ENCODE measurements at regions not wholly inside any gene's neighbourhood (a gene's known extent, or its start where the extent isn't known, plus 50 kb on each side); places are given as distances from the start of the nearest gene placed in this dataset.

DNA sequence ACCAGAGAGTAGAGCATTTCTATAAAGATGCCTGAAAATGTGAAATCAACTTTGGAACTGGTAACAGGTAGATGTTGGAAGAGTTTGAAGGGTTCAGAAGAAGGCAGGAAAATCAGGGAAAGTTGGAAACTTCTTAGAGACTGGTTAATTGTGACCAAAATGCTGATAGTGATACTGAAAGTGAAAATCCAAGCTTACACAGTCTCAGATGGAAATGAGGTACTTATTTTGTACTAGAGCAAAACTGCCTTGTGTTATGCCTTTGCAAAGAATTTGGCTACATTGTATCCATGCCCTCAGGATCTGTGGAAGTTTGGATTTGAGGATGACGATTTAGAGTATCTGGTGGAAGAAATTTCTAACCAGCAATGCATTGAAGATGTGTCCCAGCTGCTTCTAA is 430.6 kb upstream of the KCND2 start:
- DNase-seq (no peak), ATAC-seq (no peak)
- intact Hi-C loops (cut with DNase I), result no loop called here
- Histone ChIP-seq H3K4me3 (no peak overlapping the region), H3K9me3 (peaks cover 6% of the 10 kb centered on the region), H3K27me3 (ENCODE audit: insufficient read depth in 3 of 3, low read length in 2 of 3) (no peaks in the 10 kb centered on the region), H3K4me1 (no peaks in the 10 kb centered on the region), H3K27ac (no peak overlapping the region), H3K36me3 (ENCODE audit: insufficient read depth in 1 of 2, low read depth in 1 of 2) (no peaks in the 10 kb centered on the region)
- TF ChIP-seq, protein P1, sequence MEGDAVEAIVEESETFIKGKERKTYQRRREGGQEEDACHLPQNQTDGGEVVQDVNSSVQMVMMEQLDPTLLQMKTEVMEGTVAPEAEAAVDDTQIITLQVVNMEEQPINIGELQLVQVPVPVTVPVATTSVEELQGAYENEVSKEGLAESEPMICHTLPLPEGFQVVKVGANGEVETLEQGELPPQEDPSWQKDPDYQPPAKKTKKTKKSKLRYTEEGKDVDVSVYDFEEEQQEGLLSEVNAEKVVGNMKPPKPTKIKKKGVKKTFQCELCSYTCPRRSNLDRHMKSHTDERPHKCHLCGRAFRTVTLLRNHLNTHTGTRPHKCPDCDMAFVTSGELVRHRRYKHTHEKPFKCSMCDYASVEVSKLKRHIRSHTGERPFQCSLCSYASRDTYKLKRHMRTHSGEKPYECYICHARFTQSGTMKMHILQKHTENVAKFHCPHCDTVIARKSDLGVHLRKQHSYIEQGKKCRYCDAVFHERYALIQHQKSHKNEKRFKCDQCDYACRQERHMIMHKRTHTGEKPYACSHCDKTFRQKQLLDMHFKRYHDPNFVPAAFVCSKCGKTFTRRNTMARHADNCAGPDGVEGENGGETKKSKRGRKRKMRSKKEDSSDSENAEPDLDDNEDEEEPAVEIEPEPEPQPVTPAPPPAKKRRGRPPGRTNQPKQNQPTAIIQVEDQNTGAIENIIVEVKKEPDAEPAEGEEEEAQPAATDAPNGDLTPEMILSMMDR (IDR thresholded peaks at IDR 0.05), result no peak
- WGBS, 3 donors, result 35 to 53% (median 37%) methylated on average over 1 of the region's 1 CpG

GRCh38 chr7:119842786-119843185 is 430.2 kb upstream of the KCND2 start:
- Histone ChIP-seq H3K9me3 (peaks cover 6% of the 10 kb centered on the region), H3K4me3 (no peak overlapping the region), H3K27me3 (ENCODE audit: insufficient read depth in 3 of 3, low read length in 2 of 3) (no peaks in the 10 kb centered on the region), H3K4me1 (no peaks in the 10 kb centered on the region), H3K36me3 (ENCODE audit: insufficient read depth in 1 of 2, low read depth in 1 of 2) (no peaks in the 10 kb centered on the region), H3K27ac (no peak overlapping the region)
- WGBS, 3 donors, result 59 to 64% (median 63%) methylated on average over 1 of the region's 1 CpG
- TF ChIP-seq, protein P1 (IDR thresholded peaks at IDR 0.05), result no peak
- no peak for ATAC-seq
- intact Hi-C loops (cut with DNase I), result no loop called here
- no peak for DNase-seq

DNA sequence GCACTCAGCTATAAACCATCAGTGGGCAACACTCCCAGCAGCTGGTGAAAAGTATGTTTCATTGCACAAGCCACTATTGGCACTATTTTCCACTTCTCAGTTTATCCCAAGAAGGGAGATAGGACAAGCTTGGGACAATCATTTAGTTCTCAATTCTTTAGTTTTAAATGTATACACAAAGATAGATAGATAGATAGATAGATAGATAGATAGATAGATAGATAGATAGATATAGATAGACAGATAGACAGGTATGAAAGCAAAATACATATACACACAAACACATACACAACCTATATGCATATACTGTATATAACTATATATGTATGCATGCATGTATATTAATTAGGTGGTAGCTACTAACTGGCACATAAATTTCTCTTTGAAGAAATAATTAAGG is 411.6 kb upstream of the KCND2 start:
- H3K27me3 ChIP-seq (ENCODE audit: insufficient read depth in 3 of 3, low read length in 2 of 3), result no peaks in the 10 kb centered on the region
- no peaks in the 10 kb centered on the region for H3K4me1 ChIP-seq
- ATAC-seq (no peak), DNase-seq (no peak)
- H3K4me3 ChIP-seq, result no peak overlapping the region
- intact Hi-C loops (cut with DNase I), result no loop called here
- H3K27ac ChIP-seq, result no peak overlapping the region
- TF ChIP-seq, protein P1 (IDR thresholded peaks at IDR 0.05), result no peak
- H3K36me3 ChIP-seq (ENCODE audit: insufficient read depth in 1 of 2, low read depth in 1 of 2), result no peaks in the 10 kb centered on the region
- H3K9me3 ChIP-seq, result no peaks in the 10 kb centered on the region

DNA sequence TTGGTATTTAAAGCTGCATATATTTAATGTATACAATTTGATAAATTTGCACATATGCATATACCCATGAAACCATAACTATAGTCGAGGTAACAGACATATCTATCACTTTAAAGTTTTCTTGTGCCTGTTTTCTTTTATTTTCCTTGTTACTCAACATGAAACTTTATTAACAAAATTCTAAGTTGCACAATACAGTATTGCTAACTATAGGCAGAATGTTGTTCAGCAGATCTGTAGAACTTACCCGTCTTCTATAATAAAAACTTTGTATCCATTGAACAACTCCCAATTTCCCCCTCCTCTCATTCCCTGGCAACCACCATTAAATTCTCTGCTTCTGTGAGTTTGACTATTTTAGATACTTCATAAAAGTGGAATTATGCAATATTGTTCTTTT is 404.6 kb upstream of the KCND2 start:
- TF ChIP-seq, protein P1 (IDR thresholded peaks at IDR 0.05), result no peak
- no peak for DNase-seq
- Histone ChIP-seq H3K36me3 (ENCODE audit: insufficient read depth in 1 of 2, low read depth in 1 of 2) (no peaks in the 10 kb centered on the region), H3K27me3 (ENCODE audit: insufficient read depth in 3 of 3, low read length in 2 of 3) (no peaks in the 10 kb centered on the region), H3K4me3 (no peak overlapping the region), H3K27ac (no peak overlapping the region), H3K9me3 (no peaks in the 10 kb centered on the region), H3K4me1 (no peaks in the 10 kb centered on the region)
- WGBS, 3 donors, result 66 to 76% (median 70%) methylated on average over 2 of the region's 2 CpGs
- intact Hi-C loops (cut with DNase I), result no loop called here
- ATAC-seq, result no peak

DNA sequence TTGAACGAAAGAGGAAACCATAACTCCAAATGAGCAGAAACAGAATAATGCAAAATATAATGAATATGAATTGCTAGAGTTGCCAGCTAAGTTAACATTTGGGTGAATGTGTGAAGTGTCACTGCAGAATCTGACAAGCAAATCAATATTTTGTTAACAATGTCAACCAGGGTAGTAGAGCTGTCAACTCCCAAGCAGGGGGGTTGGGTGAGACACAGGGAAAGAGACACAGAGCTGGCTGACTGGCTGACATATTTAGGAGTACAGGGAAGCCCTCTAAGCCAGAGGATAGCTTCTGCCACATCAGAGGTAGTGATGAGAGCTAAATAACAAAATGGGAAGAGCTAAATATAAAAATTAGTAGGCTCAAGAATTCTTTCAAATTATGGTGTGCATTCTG is 393.1 kb upstream of the KCND2 start:
- 85 to 87% (median 86%) methylated on average over 1 of the region's 1 CpG for WGBS, 3 donors
- Histone ChIP-seq H3K4me1 (no peaks in the 10 kb centered on the region), H3K4me3 (no peak overlapping the region), H3K27me3 (ENCODE audit: insufficient read depth in 3 of 3, low read length in 2 of 3) (no peaks in the 10 kb centered on the region), H3K36me3 (ENCODE audit: insufficient read depth in 1 of 2, low read depth in 1 of 2) (no peaks in the 10 kb centered on the region), H3K27ac (no peak overlapping the region), H3K9me3 (no peaks in the 10 kb centered on the region)
- ATAC-seq, result no peak
- TF ChIP-seq, protein P1 (IDR thresholded peaks at IDR 0.05), result no peak
- intact Hi-C loops (cut with DNase I), result no loop called here
- no peak for DNase-seq
